ENCODE measurements at regions not wholly inside any gene's neighbourhood (a gene's known extent, or its start where the extent isn't known, plus 50 kb on each side); places are given as distances from the start of the nearest gene placed in this dataset.

DNA sequence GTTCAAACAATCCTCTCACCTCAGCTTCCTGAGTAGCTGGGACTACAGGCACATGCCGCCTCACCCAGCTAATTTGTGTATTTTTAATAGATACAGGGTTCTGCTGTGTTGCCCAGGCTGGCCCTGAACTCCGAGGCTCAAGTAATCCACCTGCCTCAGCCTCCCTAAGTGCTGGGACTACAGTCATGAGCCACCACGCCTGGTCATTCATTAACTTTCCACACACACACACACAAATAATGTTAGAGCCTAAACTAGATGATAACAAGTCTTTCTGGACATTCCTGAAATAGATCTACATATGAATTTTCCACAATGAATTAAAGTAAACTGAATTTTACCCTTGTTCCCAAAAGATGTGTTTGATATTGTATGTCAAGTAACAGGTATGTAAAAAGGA is 776.0 kb downstream of the GALC start:
- no peak for DNase-seq (ENCODE audit: low read depth)
- no peak overlapping the region for H3K4me3 ChIP-seq (ENCODE audit: low read depth, low read length)
- no peak for TF ChIP-seq CTCF (IDR thresholded peaks at IDR 0.05; ENCODE audit: insufficient read depth, low read length)

GRCh38 chr14:87214558-87214957 is 778.4 kb downstream of the GALC start:
- no peak for DNase-seq (ENCODE audit: low read depth)
- no peak overlapping the region for H3K4me3 ChIP-seq (ENCODE audit: low read depth, low read length)
- no peak for TF ChIP-seq CTCF (IDR thresholded peaks at IDR 0.05; ENCODE audit: insufficient read depth, low read length)

DNA sequence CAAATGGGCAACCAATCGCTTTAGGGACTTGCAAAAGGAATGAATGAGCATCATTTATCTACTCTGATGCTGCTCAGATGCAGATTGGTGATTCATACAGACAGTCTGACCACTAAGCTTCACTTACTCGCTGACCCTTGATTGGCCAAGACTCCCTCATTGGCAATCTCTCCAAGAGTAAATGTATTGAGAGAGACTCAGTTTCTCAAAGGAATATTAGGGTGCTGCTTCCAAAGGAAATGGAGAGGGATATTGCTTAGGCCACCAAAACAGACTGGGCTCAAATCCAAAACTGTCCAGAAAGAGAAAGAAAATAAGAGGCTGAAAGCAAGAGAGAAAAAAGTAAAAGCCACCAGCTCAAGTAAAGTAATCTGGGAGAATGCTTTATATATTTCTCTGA is 785.2 kb downstream of the GALC start:
- no peak for DNase-seq (ENCODE audit: low read depth)
- no peak for TF ChIP-seq CTCF (IDR thresholded peaks at IDR 0.05; ENCODE audit: insufficient read depth, low read length)
- no peak overlapping the region for H3K4me3 ChIP-seq (ENCODE audit: low read depth, low read length)

- no peak for DNase-seq (ENCODE audit: low read depth)
- no peak overlapping the region for H3K4me3 ChIP-seq (ENCODE audit: low read depth, low read length)
These were observed 787.2 kb downstream of the GALC start for GRCh38 chr14:87205811-87206210.

GRCh38 chr14:87203346-87203745 is 789.6 kb downstream of the GALC start:
- no peak for TF ChIP-seq CTCF (IDR thresholded peaks at IDR 0.05; ENCODE audit: insufficient read depth, low read length)
- no peak overlapping the region for H3K4me3 ChIP-seq (ENCODE audit: low read depth, low read length)
- no peak for DNase-seq (ENCODE audit: low read depth)

More at GRCh38 chr14:87205811-87206210, 787.2 kb downstream of the GALC start:
- TF ChIP-seq CTCF (IDR thresholded peaks at IDR 0.05; ENCODE audit: insufficient read depth, low read length) = no peak

- TF ChIP-seq CTCF (IDR thresholded peaks at IDR 0.05; ENCODE audit: insufficient read depth, low read length) = no peak
- H3K4me3 ChIP-seq (ENCODE audit: low read depth, low read length) = no peak overlapping the region
- no peak for DNase-seq (ENCODE audit: low read depth)
These were observed 793.6 kb downstream of the GALC start for GRCh38 chr14:87199381-87199780.

- DNase-seq (ENCODE audit: low read depth) = no peak
- TF ChIP-seq CTCF (IDR thresholded peaks at IDR 0.05; ENCODE audit: insufficient read depth, low read length) = no peak
- H3K4me3 ChIP-seq (ENCODE audit: low read depth, low read length) = no peak overlapping the region
These were observed 796.5 kb downstream of the GALC start for GRCh38 chr14:87196436-87196835.
